ENCODE measurements at regions not wholly inside any gene's neighbourhood (a gene's known extent, or its start where the extent isn't known, plus 50 kb on each side); places are given as distances from the start of the nearest gene placed in this dataset.

DNA sequence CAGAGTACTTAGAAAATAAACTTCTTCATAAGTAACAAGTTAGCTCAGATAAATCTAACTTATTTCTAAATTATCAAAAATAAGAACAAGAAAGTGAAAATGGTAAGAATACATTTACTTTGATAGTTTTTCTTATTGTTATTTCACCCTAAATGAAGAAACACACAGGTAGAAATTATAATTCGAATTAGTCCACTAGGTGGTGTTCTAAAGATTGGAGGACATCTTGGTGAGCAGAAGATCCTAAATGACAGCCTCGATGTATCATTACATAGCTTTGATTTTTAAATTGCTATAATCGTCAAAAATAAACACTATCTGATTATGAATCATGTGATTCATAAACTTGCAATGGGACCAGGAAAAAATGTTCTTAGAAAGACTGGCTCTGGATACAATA is 280.8 kb upstream of the UBE2E2 start:
- no peak for DNase-seq (ENCODE audit: low read depth in 2 of 3, low spot score in 1 of 3)

DNA sequence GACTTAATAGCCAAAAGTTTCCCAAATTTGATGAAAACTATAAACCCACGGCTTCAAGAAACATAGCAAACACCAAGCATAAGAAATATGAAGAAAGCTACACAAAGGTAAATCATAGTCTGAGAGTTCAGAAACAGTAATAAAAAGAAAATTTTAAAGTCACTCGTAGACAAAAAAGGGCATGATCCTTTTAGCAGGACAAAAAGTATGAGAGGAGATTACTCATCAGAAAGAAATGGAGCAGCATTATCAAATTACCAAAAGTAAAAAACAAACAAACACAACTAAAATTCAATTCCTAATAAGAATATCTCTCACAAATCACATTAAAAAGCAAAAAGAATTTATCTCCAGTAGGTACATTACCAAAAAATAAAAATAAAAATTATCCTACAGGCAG is 279.4 kb upstream of the UBE2E2 start:
- DNase-seq (ENCODE audit: low read depth in 2 of 3, low spot score in 1 of 3), result no peak

DNA sequence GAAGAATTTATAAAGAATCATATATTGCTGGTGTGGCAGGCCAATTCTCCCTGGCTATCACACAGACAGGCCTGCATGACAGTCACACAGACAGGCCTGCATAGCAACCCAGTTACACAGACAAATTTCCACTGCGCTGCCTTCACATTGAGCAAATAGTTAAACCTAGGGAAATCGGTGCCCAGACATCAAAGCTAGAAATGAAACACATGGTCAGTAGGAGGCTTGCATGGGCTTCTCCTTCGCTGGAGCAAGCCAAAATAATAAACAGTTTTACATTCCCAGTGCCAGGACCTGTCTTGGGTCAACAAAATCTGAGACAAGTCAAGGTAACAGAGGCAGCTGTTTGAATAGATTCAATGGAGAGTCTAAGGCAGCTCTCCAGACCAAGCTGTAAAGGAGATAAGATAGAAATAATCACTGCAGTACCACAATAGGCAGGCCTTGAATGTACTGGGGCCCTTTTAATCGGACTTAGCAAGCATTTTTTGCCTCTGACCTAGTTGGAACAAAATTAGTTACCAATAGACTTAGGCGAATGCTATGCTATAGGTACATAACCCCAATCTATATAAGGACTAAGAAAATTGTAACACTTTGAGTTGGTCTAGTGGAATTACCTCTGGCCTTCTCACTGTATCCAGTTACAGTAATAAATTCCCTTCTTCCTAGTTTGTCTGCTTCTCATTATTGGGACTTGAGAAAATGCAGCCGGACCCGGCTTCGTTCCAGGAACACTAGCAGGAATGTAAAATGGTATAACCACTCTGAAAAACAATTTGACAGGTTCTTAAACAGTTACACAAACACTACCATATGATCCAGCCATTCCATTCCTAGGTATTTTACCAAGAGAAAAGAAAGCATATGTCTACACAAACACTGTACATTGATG is 274.7 kb upstream of the UBE2E2 start:
- no peak for DNase-seq (ENCODE audit: low read depth in 2 of 3, low spot score in 1 of 3)

DNA sequence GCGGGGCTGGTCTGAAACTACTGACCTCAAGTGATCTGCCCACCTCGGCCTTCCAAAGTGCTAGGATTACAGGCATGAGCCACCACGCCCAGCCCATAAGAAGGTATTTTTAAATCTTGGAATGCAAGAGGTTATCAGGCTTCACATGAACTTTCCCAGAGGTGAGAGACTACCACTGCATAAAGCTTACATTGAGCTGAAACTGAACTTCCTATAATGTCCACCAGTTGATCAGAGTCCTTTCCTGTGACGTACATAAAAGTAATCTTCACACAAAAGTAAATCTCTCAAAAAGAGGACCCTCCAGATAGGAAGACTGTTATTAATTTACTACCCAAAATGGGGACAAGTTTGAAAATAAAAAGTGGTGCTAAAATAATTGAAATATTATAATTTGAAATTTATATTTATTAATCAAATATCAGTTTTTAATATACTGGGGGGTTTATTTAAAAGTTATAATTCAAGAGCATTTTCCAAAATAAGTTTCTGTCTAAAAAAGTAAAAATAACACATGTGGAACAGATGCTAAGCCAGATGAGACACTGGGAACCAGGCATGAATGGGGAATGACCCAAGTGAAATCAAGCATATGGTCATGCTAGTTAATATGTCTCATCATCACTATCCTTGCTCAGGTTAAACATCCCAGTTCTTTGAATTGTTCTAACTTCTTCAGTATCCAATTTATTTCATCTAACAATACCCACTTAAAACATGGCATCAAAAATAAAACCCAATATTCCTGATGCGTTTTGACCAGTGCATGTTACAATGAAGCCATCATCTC is 269.9 kb upstream of the UBE2E2 start:
- no peak for DNase-seq (ENCODE audit: low read depth in 2 of 3, low spot score in 1 of 3)

DNA sequence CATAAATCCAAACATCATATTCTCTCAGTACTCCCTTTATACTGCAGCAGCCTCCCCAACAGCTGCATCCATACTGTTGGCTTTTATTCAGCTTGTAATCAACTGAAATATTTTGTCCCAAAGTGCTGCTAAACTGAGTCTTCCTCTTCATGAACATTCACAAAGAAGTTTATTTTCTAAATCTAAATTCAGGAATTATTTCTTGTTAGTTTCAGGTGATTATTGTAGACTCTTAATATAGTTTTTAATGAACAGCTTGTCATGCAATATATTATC is 269.3 kb upstream of the UBE2E2 start:
- DNase-seq (ENCODE audit: low read depth in 2 of 3, low spot score in 1 of 3), result no peak

DNA sequence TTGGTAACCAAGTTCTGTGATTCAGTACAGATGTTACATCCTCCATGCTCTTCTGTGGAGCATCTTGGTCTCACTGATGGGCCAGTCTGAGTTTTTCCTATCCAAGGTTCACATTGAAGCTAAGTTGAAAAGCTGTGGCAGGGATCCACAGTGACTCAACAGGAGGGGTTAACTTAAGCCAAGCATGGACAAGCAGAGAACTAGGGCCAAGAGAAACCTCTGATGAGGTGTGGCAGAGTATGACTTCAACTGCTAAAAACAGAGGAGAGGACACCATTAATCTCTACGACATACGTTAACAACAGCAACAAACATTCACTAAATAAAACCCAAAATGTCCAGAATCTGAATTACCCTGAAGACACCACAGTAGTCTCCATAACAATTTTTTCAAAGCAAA is 268.1 kb upstream of the UBE2E2 start:
- no peak for DNase-seq (ENCODE audit: low read depth in 2 of 3, low spot score in 1 of 3)

DNA sequence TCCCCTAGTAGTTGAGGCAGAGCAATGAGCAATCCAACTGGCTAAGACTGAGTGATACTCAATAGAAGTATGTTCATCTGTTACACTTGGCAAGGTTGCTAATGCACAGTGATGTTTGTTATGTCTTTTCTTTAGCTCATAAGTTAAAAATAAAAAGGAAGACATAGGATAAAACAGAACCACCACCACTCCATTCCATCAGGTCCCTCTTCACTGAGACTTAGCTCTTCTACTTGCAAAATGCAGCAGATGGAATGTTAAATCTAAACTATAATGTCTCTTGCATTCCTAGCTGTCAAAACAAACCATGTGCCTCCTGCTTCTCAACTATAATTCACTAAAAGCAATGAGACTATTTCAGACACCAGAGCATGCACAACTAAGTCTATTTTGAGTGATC is 265.6 kb upstream of the UBE2E2 start:
- DNase-seq (ENCODE audit: low read depth in 2 of 3, low spot score in 1 of 3), result no peak

DNA sequence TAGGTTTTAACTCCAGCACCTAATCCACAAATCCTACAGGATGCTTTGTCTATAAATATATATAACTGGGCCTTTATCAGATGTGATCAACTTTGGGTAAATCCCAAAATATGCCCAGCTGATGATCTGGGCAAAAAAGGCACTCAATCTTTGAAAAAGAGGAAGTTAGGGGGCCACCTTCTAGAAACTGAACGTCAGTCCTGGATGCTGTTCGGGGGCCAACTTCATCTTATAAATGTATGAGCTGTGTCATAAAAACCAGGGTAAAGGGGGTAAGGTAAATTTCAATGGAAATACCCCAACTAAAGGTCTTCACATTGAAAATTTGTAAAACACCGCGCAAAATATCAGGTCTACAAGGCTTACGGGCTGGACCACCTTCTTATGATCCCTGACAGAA is 264.4 kb upstream of the UBE2E2 start:
- DNase-seq (ENCODE audit: low read depth in 2 of 3, low spot score in 1 of 3), result no peak

DNA sequence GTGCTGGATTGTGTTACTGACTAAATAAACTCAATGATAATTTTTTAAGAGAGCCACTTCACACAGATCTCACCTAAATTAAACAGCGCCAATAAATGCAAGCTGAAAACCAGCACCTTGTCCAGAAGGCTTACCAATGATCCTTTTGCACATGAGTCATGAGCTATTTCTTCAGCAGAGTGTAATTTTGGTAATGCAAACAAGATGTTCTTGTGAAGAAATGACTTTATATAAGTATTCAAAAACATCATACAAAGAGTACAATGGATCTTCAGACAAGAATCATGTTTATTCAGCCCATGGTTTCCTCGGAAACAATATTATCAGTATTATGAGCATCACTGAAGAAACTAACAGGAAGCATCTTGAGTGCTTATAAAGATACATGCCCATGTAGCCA is 263.8 kb upstream of the UBE2E2 start:
- no peak for DNase-seq (ENCODE audit: low read depth in 2 of 3, low spot score in 1 of 3)

DNA sequence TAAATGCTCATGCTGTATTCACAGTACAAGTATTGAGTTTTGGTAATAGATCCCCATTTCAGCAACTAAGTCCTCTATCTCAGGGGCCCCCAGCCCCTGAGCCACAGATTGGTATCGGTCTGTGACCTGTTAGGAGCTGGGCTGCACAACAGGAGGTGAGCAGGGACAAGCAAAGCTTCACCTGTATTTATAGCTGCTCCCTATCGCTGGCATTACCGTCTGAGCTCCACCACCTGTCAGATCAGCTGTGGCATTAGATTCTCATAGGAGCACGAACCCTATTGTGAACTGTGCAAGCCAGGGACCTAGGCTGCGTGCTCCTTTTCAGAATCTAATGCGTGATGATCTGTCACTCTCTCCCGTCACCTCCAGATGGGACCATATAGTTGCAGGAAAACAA is 262.8 kb upstream of the UBE2E2 start:
- DNase-seq (ENCODE audit: low read depth in 2 of 3, low spot score in 1 of 3), result no peak

DNA sequence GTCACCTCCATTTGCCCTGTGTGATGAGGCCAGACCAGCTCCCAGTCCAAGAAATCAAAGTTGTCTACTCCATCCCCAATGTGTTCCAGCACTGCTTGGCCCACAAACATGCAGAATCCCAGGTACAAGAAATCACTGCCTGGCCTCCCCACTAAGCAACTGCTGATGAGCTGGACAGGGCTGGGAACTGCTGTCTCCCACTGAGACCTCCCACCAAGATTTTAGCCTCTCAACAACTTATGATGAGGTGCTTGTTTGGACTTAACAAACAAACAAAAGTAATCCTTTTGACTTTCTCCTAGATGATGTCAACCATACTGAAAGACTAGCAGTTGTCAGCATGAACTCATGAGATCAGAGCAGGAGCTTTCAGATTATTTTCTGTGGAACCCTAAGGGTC is 260.1 kb upstream of the UBE2E2 start:
- no peak for DNase-seq (ENCODE audit: low read depth in 2 of 3, low spot score in 1 of 3)

DNA sequence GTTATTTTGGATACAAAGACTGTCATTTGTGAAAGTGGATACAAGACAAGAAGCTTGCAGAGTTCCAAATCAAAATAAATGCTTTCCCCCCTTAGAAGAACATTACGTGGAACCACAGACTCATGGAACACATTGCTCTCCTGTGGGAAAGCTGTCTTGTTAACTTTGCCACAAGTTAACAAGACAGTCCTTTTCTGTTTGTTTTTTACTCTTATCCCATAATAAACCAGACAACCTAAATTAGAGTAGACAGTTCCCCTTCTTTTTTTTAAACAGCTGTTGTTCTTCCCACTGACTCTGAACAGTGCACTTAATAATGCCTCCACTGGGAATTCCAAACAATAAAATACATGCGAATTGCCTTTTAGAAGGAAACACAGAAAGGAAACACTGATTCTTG is 255.3 kb upstream of the UBE2E2 start:
- DNase-seq (ENCODE audit: low read depth in 2 of 3, low spot score in 1 of 3), result no peak

DNA sequence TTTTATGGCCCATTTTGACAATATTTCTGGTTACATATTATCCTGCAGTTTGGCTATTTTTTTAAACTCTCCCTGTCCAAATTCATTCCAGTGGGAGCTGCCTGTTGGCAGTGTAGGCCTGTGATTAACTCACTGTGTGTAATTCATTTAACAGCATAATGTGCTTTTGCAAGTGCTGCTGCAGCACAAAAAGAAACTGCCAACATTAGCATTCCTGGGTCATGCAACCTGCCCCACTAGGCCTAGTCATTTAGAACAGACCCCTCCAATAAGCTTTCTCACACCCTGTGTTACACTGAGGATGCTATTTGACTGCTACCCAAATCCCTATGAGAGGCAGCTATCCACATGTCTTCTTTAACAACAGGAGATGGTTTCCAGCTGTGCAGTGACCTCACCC is 251.2 kb upstream of the UBE2E2 start:
- DNase-seq (ENCODE audit: low read depth in 2 of 3, low spot score in 1 of 3), result no peak

DNA sequence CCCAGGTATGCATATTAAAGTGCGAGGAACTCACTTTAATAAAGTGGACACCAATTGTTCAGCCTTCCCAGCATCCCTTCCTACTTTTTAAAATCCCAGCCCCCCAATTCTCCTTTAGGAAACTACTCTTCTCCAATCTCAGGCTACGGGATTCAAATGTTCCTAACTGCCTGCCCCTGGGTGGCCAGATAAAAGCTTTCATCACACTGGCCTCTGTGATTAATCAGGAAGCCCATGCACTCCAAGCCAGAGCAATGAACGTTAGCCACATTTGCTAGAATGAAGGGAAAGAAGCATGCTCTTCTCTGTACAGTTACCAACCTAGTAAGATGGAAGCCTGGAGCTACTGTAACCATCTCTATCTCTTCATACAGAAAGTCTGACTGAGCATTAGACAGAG is 250.3 kb upstream of the UBE2E2 start:
- DNase-seq (ENCODE audit: low read depth in 2 of 3, low spot score in 1 of 3), result no peak

DNA sequence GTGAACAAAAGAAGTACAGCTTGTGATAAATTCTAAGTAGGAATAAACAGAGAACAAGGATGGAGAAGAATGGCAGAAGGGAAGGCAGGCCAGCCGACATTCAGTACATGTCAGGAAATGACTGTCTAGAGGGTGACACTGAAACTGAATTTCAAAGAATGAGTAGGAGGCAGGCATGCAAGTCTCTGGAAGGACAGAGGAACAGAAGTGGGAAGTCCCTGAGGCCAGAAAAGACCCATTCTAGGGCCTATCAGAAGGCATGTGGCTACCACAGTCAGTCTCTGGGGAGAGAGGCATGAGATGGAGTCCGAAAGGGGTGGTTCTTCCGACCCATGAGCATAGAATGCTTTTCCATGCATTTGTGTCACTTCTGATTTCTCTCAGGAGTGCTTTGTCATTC is 243.5 kb upstream of the UBE2E2 start:
- no peak for DNase-seq (ENCODE audit: low read depth in 2 of 3, low spot score in 1 of 3)

DNA sequence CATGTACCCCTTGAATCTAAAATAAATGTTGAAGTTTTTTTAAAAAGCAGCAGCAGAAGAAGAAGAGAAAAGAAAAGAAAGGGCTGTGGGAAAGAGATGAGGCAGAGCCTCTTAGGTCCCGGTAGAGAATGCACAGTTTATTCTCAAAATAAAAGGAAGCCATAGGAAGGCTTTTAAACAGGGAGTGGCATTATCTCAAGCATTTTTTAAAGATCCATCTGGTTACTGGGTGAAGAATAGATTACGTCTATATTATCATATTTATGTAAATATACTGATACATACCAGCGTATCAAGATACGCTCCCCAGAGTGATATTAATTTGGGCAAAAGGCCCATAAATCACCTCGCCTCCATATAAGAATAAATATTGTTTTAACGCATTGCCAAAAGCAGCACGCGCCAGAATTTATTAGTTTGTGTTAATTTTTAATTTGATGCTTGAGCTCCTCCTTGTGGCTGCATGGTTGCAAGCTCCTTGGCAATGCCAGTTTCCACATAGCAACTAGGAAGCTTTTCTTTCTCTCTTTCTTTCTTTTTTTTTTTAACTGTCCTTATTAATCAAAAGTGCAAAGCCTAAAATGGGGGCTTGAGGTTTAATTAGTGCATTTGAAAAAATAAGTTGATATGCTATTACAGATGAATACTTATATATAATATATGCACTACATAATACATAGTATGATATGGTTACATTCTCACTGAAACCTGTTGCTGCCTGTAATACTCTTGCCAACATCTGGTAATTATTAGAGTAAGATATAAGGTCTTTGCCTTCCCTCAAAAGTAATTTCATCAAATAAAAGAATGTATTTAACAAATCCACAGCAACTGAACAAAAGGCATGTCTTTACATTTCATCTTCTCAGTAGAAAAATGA is 242.8 kb upstream of the UBE2E2 start:
- peak in 1 of 3 donors; percentile 6 for DNase-seq (ENCODE audit: low read depth in 2 of 3, low spot score in 1 of 3)

DNA sequence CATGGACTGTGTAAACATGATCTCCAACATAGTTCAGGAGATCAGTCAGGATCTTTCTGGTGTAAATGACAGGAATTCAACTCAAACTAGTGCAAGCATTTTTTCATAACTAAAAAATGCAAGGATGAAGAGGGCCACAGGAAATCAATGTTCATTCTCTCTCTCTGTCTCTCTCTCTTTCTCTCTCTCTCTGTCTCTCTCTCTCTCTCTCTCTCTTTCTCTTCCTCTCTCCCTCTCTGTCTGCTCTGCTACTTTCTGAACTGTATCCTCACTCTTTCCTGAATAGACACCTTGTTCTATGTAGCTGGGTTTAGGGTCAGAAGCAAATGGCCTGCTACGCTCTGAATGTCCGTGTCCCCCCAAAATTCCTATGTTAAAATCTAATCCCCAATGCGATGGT is 240.9 kb upstream of the UBE2E2 start:
- DNase-seq (ENCODE audit: low read depth in 2 of 3, low spot score in 1 of 3), result no peak

DNA sequence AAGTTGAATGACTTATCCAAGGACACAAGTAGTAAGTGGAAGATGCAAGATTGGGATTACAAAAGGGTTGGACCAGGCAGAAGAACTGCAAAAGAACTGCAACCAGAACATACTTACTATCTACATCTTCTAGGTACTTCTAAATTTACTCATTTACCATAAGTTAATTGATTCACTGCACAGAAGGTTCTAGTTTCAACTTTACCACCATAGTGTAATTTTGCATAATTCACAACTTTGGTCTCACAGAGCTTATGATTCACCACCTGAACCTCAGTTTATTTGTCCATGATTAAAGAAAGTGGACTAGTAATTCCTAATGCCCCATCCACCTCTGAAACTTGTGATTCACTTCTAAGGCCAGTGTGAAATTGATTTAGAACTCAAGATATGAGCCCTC is 236.8 kb upstream of the UBE2E2 start:
- no peak for DNase-seq (ENCODE audit: low read depth in 2 of 3, low spot score in 1 of 3)

DNA sequence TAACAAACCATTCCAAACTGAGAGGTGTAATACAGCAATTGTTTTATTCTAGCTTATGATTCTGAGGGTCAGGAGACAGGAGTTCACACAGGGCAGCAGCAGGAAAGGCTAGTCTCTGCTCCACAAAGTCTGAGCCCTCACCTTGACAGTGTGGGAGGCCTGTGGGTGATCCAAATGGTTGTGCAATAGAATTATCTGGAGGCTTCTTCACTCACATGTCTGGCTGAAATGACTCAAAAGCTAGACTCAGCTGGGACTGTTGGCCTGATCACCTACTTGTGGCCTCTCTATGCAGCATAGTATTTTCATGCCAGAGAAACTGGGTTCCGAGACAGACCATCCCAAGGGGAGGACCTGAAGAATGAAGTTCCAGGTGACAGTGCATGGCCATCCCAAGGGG is 233.9 kb upstream of the UBE2E2 start:
- DNase-seq (ENCODE audit: low read depth in 2 of 3, low spot score in 1 of 3), result no peak

DNA sequence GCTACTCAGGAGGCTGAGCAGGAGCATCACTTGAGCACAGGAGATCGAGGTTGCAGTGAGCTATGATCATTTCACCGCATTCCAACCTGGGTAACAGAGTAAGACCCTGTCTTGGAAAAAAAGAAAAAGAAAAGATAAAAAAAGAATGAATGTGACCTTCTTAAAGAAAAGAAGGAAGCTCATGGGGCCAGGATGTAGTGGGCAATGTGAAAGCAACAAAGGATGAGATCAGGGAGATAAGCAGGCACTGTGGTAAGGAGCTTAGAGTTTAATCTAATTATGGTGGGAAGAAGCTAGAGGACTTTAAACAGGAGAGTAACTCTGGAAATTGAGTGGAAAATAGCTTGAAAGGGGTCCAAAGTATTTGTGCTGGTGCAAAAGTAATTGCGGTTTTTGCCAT is 231.6 kb upstream of the UBE2E2 start:
- DNase-seq (ENCODE audit: low read depth in 2 of 3, low spot score in 1 of 3), result no peak

DNA sequence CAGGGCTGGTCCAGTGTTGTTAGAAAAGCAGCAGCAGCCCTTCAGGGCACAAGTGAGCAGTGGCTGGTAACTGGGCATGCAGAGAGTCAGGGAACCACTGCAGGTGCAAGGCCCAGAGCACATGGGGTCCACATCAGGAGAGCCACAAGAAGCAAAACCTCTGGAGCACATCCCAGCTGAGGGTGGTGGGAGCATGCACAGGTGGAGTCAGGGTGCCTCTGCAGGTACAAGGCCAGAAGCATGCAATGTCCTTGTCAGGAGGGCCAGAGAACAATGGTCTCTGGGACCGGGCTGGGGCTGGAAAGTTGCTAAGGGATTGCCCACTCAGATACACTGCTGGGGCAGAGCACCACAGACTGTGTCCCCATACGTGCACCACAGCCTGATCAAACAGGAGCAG is 226.1 kb upstream of the UBE2E2 start:
- DNase-seq (ENCODE audit: low read depth in 2 of 3, low spot score in 1 of 3), result no peak

Data from stimulated activated CD4-positive, alpha-beta T cell treated with anti-CD3 and anti-CD28 coated beads, Interleukin-12 subunit alpha, Interleukin-12 subunit beta, amount 100 ng/mL, for 48 hours (primary cell).